Naive thymus-derived CD8-positive, alpha-beta T cell (primary cell): ENCODE measurements at regions not wholly inside any gene's neighbourhood (a gene's known extent, or its start where the extent isn't known, plus 50 kb on each side); places are given as distances from the start of the nearest gene placed in this dataset.

ENCODE experiments used
- ATAC-seq, 2 donors: fragments of 150-1000 bp; cut with Tn5 transposase in 1 of 2; sonication (Bioruptor Pico), chemical (Tn5 transposase) in 1 of 2; 1 replicate in 1 of 2; 2 replicates in 1 of 2; pipeline ENCODE4 v1.10.0; 2021; ENCODE audit warnings: mild to moderate bottlenecking in 2 of 2, moderate library complexity in 2 of 2
- POLR2A ChIA-PET: fragments of 350-600 bp; sonication (Branson Sonifier 250); formaldehyde crosslinking; loops from one replicate; lab custom pipeline; 2021; ENCODE audit warnings: antibody characterized with exemption; lab: Charles Lee
- DNase-seq, 10 donors: peaks; one replicate each; pipeline versions ENCODE4 v3.0.0 to v3.0.0-alpha.2; 2020 to 2022
- H3K27ac Mint-ChIP-seq, 10 donors: one replicate each; pipeline ENCODE4 v1.8.0; 2020 to 2022; ENCODE audit warnings: mild to moderate bottlenecking in 10 of 10, mixed read lengths in 10 of 10, moderate library complexity in 4 of 10, inconsistent platforms in 1 of 10
- H3K27me3 Mint-ChIP-seq, 5 donors: one replicate each; pipeline ENCODE4 v1.8.0; 2021 to 2022; ENCODE audit warnings: mixed read lengths in 5 of 5
- H3K36me3 Mint-ChIP-seq, 3 donors: one replicate each; pipeline ENCODE4 v1.8.0; 2020 to 2022; ENCODE audit warnings: mixed read lengths in 3 of 3, mild to moderate bottlenecking in 2 of 3, inconsistent platforms in 1 of 3
- H3K4me1 Mint-ChIP-seq, 4 donors: one replicate each; pipeline ENCODE4 v1.8.0; 2021 to 2022; ENCODE audit warnings: mixed read lengths in 4 of 4
- H3K4me3 Mint-ChIP-seq, 10 donors: one replicate each; pipeline ENCODE4 v1.8.0; 2020 to 2022; ENCODE audit warnings: mild to moderate bottlenecking in 10 of 10, mixed read lengths in 10 of 10, moderate library complexity in 6 of 10, inconsistent platforms in 1 of 10
- H3K9me3 Mint-ChIP-seq, 9 donors: one replicate each; pipeline ENCODE4 v1.8.0; 2020 to 2022; ENCODE audit warnings: mixed read lengths in 9 of 9, mild to moderate bottlenecking in 3 of 9, inconsistent platforms in 1 of 9, moderate library complexity in 1 of 9

- Mint-ChIP-seq H3K9me3 (peaks cover 0 to 20% (median 11%) of the 10 kb centered on the region in 9 donors), H3K4me1 (no peaks in the 10 kb centered on the region), H3K4me3 (no peak overlapping the region), H3K36me3 (peaks cover 0 to 5% (median 0%) of the 10 kb centered on the region in 3 donors), H3K27ac (no peak overlapping the region), H3K27me3 (peaks cover 0 to 36% (median 8%) of the 10 kb centered on the region in 5 donors)
- POLR2A ChIA-PET = no interaction called here
- ATAC-seq (no peak), DNase-seq (no peak)
Measured at GRCh38 chr4:1467581-1468458, 61.6 kb upstream of the NKX1-1 start.

DNA sequence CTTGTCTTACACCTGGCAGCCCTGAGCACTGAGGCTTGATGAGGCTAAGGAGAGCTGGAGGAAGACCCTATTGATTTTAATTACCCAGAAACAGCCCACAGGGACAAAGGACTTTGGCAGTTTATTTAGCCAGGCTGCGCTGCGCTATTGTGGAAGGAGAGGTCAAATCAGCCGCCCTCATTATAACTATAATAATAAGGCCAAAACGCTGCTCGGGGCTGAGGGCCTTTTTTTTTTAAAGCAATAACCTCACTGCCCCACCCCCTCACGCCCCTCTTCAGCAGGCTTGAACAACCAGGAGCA is 60.6 kb upstream of the NKX1-1 start:
- ATAC-seq (no peak), DNase-seq (no peak)
- Mint-ChIP-seq H3K27me3 (peaks cover 2 to 36% (median 9%) of the 10 kb centered on the region in 5 donors), H3K4me1 (no peaks in the 10 kb centered on the region), H3K4me3 (no peak overlapping the region), H3K27ac (no peak overlapping the region), H3K36me3 (peaks cover 0 to 5% (median 0%) of the 10 kb centered on the region in 3 donors), H3K9me3 (peaks cover 0 to 20% (median 11%) of the 10 kb centered on the region in 9 donors)
- POLR2A ChIA-PET = no interaction called here

DNA sequence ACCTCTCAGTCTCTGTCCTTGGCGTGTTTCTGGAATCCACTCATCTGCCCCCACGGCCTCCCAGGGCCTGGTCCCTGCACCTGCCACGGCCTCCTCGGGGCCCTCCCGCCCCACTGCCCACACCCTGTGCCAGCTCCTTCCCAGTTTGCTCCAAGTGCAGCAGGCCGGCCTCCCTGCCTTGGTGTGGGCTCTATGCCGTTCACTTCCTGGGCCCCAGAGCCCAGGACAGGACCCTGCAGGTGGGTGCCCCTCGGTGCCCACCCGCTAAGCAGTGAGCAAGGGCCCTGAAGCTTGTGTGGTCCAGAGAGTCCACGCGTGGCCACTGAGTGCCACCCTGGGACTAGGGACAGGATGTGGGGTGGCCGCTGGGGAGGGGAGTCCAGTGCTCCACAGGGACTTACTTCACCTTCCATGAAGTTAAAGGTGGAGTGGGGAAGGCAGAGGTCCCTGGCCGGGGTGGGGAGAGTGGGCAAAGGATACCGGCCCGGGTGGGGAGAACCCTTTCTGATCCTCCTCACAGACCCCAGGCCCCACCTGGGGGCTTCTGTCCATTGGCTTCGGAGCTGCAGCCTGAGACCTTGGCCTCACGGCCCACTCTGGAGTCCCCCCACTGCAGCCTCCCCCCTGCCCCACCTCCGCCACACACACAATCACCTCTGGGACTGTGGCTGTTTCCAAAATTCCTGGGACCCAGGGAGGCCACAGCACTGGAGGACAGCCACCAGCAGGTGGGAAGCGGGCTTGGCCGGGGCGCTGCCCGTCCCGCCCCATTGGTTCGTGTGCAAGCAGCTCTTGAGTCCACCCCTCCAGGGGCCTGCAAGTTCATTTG is 60.0 kb upstream of the NKX1-1 start:
- ATAC-seq (no peak), DNase-seq (peak in 1 of 10 donors; percentile 52)
- H3K4me1 Mint-ChIP-seq = no peaks in the 10 kb centered on the region
- POLR2A ChIA-PET = no interaction called here
- peaks cover 0 to 20% (median 11%) of the 10 kb centered on the region in 9 donors for H3K9me3 Mint-ChIP-seq
- peaks cover 0 to 5% (median 0%) of the 10 kb centered on the region in 3 donors for H3K36me3 Mint-ChIP-seq
- peaks cover 2 to 42% (median 15%) of the 10 kb centered on the region in 5 donors for H3K27me3 Mint-ChIP-seq
- no peak overlapping the region for H3K27ac Mint-ChIP-seq
- no peak overlapping the region for H3K4me3 Mint-ChIP-seq

DNA sequence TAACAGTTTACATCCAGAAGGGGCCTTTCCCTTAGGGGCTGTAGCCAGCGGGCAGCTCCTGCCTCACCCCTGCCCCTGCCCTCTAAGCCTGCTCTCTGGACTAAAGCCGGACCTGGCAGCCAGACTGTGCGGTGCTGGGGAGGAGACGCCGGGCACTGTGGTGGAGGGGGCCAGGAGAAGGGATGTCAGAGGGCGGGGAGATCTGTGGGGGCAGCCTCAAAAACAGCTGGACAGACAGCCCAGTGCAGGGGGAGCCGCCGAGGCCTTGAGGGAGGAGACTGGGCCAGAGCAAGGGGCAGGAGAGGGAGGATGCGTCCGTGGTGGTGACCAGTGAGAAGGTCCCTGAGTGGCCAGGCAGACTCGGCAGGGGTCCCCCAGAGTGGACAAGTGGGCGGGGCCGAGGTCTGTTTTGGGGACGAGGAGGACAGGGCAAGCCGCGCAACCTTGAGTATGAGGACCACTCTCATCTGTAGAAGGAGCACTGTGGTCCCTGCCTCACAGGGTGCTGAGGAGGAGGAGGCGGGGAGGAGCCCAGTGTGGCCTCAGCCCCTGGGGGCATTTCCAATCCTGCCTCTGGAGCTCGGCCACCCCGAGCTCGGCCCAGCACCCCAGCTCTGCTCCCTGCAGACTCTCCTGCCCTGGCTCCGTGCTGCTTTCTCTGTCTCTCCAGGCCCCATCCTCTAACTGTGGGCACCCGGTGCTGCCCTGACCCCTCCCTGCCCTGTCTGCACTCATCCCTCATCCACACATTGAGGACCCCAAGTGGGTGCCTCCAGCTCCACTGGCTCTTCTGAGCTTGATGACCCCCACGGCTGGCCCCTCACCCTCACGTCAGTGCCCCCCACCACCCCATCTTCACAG is 59.2 kb upstream of the NKX1-1 start:
- peaks cover 0 to 20% (median 11%) of the 10 kb centered on the region in 9 donors for H3K9me3 Mint-ChIP-seq
- H3K4me3 Mint-ChIP-seq = no peak overlapping the region
- peaks cover 2 to 40% (median 23%) of the 10 kb centered on the region in 5 donors for H3K27me3 Mint-ChIP-seq
- ATAC-seq = no peak
- POLR2A ChIA-PET = no interaction called here
- H3K36me3 Mint-ChIP-seq = peaks cover 0 to 5% (median 0%) of the 10 kb centered on the region in 3 donors
- H3K4me1 Mint-ChIP-seq = peaks cover 0 to under 1% (median 0%) of the 10 kb centered on the region in 4 donors
- peak in 1 of 10 donors; percentile 61 for DNase-seq
- no peak overlapping the region for H3K27ac Mint-ChIP-seq

- H3K4me1 Mint-ChIP-seq = peaks cover 0 to 2% (median 0%) of the 10 kb centered on the region in 4 donors
- no peak overlapping the region for H3K4me3 Mint-ChIP-seq
- DNase-seq = peak in 1 of 10 donors; percentile 41
- H3K36me3 Mint-ChIP-seq = peaks cover 0 to 5% (median 0%) of the 10 kb centered on the region in 3 donors
- H3K27ac Mint-ChIP-seq = no peak overlapping the region
- no peak for ATAC-seq
- POLR2A ChIA-PET = no interaction called here
- peaks cover 0 to 20% (median 11%) of the 10 kb centered on the region in 9 donors for H3K9me3 Mint-ChIP-seq
- peaks cover 5 to 40% (median 30%) of the 10 kb centered on the region in 5 donors for H3K27me3 Mint-ChIP-seq
Measured at GRCh38 chr4:1464581-1465171, 58.4 kb upstream of the NKX1-1 start.

- ATAC-seq (no peak), DNase-seq (peak in 1 of 10 donors; percentile 47)
- Mint-ChIP-seq H3K9me3 (peaks cover 0 to 20% (median 11%) of the 10 kb centered on the region in 9 donors), H3K27ac (no peak overlapping the region), H3K4me1 (peaks cover 0 to 2% (median 0%) of the 10 kb centered on the region in 4 donors), H3K27me3 (peaks cover 5 to 38% (median 30%) of the 10 kb centered on the region in 5 donors), H3K36me3 (peaks cover 0 to 5% (median 0%) of the 10 kb centered on the region in 3 donors), H3K4me3 (no peak overlapping the region)
- POLR2A ChIA-PET = no interaction called here
Measured at GRCh38 chr4:1463927-1464540, 57.8 kb upstream of the NKX1-1 start.

DNA sequence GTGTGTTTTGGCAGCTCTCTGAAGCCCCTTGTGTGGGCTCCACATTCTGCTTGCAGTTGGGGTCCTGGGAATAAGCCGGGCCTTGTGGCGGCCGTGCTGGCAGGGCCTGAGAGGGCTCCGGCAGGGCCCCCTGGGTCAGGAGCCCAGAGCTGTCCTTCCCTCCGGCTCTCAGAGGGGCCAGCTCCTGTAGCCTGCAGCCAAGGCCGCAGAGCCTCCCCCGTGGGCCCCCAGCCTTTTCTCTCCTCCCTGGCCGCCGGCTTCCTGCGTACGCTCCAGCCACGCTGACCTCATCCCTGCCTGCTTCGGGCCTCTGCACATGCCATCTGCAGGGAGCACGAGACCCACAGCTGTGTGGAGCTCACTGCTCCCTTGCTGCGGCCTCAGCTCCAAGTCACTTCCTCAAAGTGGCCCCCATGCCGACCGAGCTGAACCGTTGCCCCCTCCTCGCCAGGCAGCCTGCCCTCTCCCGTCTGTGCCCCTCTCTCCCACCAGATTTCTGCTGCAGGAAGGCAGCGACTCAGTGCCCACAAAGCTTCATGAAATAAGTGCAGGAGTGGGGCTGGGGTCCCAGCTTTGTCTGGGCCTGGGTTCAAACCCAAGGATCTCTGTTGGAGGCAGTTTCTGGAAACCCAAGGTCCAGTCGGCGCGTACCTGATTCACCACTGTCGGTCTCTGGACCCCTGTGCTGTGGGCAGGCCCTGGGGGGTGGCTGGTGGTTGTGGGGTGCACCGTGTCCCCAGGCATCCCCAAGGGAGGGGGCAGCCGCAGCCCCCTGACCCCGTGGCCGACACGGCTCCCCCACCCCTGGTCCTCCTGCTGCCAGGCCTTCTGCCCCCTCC is 57.1 kb upstream of the NKX1-1 start:
- ATAC-seq (no peak), DNase-seq (peak in 1 of 10 donors; percentile 50)

GRCh38 chr4:1462768-1463075 is 56.5 kb upstream of the NKX1-1 start:
- Mint-ChIP-seq H3K27ac (no peak overlapping the region), H3K4me1 (peaks cover 0 to 2% (median 0%) of the 10 kb centered on the region in 4 donors), H3K9me3 (peaks cover 0 to 9% (median 5%) of the 10 kb centered on the region in 9 donors), H3K27me3 (peaks cover 9 to 46% (median 37%) of the 10 kb centered on the region in 5 donors), H3K4me3 (no peak overlapping the region), H3K36me3 (no peaks in the 10 kb centered on the region)
- no peak for ATAC-seq
- POLR2A ChIA-PET = no interaction called here
- DNase-seq = peak in 1 of 10 donors; percentile 52

More for the DNA sequence above, 57.1 kb upstream of the NKX1-1 start:
- POLR2A ChIA-PET = no interaction called here
- Mint-ChIP-seq H3K27me3 (peaks cover 6 to 43% (median 36%) of the 10 kb centered on the region in 5 donors), H3K4me3 (no peak overlapping the region), H3K36me3 (peaks cover 0 to 4% (median 0%) of the 10 kb centered on the region in 3 donors), H3K9me3 (peaks cover 0 to 14% (median 10%) of the 10 kb centered on the region in 9 donors), H3K27ac (peak overlapping the region in 1 of 10 donors; percentile 41), H3K4me1 (peaks cover 0 to 2% (median 0%) of the 10 kb centered on the region in 4 donors)

GRCh38 chr4:1462009-1462767 is 55.9 kb upstream of the NKX1-1 start:
- ATAC-seq (no peak), DNase-seq (peak in 1 of 10 donors; percentile 43)
- H3K27me3 Mint-ChIP-seq = peaks cover 9 to 46% (median 33%) of the 10 kb centered on the region in 5 donors
- peaks cover 0 to 2% (median 0%) of the 10 kb centered on the region in 4 donors for H3K4me1 Mint-ChIP-seq
- H3K27ac Mint-ChIP-seq = no peak overlapping the region
- no peak overlapping the region for H3K4me3 Mint-ChIP-seq
- H3K36me3 Mint-ChIP-seq = peaks cover 0 to under 1% (median 0%) of the 10 kb centered on the region in 3 donors
- H3K9me3 Mint-ChIP-seq = peaks cover 0 to 8% (median 0%) of the 10 kb centered on the region in 9 donors
- POLR2A ChIA-PET = no interaction called here
